A673 (cell line): ENCODE measurements at regions not wholly inside any gene's neighbourhood (a gene's known extent, or its start where the extent isn't known, plus 50 kb on each side); places are given as distances from the start of the nearest gene placed in this dataset.

Experiments
- CTCF ChIP-seq: fragments of 300-800, 200-600 bp; sonication (generic); conservative IDR thresholded peaks from 2 replicates; pipeline ENCODE4 v1.5.1; 2017; ENCODE audit warnings: low read depth, mild to moderate bottlenecking, antibody characterized with exemption, low read length, moderate library complexity, mixed read lengths
- EZH2 ChIP-seq: fragments of 200-600 bp; sonication (generic); IDR thresholded peaks from 2 replicates; pipeline ENCODE4 v1.6.1; 2017; ENCODE audit warnings: borderline replicate concordance, low read depth, mild to moderate bottlenecking, mixed read lengths, antibody characterized with exemption, low read length; ENCODE audit not compliant: poor library complexity, severe bottlenecking

DNA sequence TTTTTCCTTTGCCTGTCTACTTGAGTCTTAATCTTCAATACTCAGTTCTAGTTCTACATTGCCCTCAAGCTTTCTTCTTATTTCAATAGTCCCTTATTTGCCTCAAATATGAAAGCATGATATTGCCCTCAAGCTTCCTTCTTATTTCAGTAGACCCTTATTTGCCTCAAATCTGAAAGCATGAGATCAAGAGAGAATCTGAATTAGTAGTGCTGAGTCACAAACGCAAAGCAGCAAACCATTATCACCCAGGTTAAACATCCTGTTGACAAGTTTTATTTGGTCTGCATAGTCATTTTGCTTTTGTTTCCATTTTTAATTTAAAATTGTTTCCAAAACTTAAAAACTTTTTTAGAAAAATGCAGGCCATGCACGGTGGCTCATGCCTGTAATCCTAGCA is 583.3 kb upstream of the FSHR start:
- TF ChIP-seq CTCF: no peak
- TF ChIP-seq EZH2: no peak
